Ovary (tissue), 7 donors: ENCODE measurements at regions not wholly inside any gene's neighbourhood (a gene's known extent, or its start where the extent isn't known, plus 50 kb on each side); places are given as distances from the start of the nearest gene placed in this dataset.

Experiments
- DNase-seq, 5 donors: peaks; one replicate each; pipeline ENCODE4 v3.0.0-alpha.2; 2019 to 2020
- H3K27ac ChIP-seq, 2 donors: fragments of 200-600 bp; one replicate each; pipeline versions ENCODE4 v1.5.1 to v1.8.0; 2019 to 2022
- H3K27me3 ChIP-seq: fragments of 200-600 bp; one replicate; pipeline ENCODE4 v1.8.0; 2022
- H3K36me3 ChIP-seq: fragments of 200-600 bp; sonication (generic); one replicate; pipeline ENCODE4 v1.5.1; 2019
- H3K4me1 ChIP-seq: one replicate; pipeline ENCODE4 v1.8.1; 2013; ENCODE audit warnings: mild to moderate bottlenecking, moderate library complexity; ENCODE audit not compliant: insufficient read depth
- H3K4me3 ChIP-seq: fragments of 200-600 bp; sonication (generic); one replicate; pipeline ENCODE4 v1.5.1; 2017
- H3K9me3 ChIP-seq, 2 donors: fragments of 200-600 bp in 1 of 2; sonication (generic) in 1 of 2; one replicate each; pipeline versions ENCODE4 v1.5.1 to v1.8.1; 2013 to 2019; ENCODE audit warnings: mild to moderate bottlenecking in 1 of 2, moderate library complexity in 1 of 2
- CTCF ChIP-seq, 3 donors: fragments of 450-650 bp in 2 of 3; fragments of 200-600 bp in 1 of 3; IDR thresholded peaks; one replicate each; pipeline versions ENCODE4 v1.5.1 to v1.8.0; 2016 to 2022; ENCODE audit warnings: antibody characterized with exemption in 3 of 3, mild to moderate bottlenecking in 1 of 3
- EP300 ChIP-seq: sonication (generic); formaldehyde crosslinking; IDR thresholded peaks from one replicate; pipeline ENCODE4 v1.6.1; 2017; ENCODE audit warnings: antibody characterized with exemption
- POLR2A ChIP-seq: fragments of 450-650 bp; IDR thresholded peaks from one replicate; pipeline ENCODE4 v1.6.1; 2017; ENCODE audit warnings: antibody characterized with exemption, mild to moderate bottlenecking, moderate library complexity
- WGBS, 3 donors: extraction: QIAGEN DNeasy Blood & Tissue Kit in 1 of 3; methylation state at CpG; one replicate each; pipeline versions ENCODE4 v1.1.5 to v1.1.7; 2013 to 2017; 5-methylcytosine and 5-hydroxymethylcytosine counted together
- intact Hi-C, 4 donors: fragments of 100-400 bp; cut with DNase I; formaldehyde crosslinking; loops; one replicate each; pipeline versions ENCODE4 v1.11.0 to v1.15.1; 2022 to 2023
- donor health status: DM: no; HTN: no; CAD: no; lungs with moderate emphysema.
- donor health status: DM: no; HTN: no; CAD: no.
- donor health status: Bipolar disorder and iron deficiency.
- donor health status: DM: no; HTN: no; CAD: no.
- donor health status: DM: yes; HTN: yes; CAD: no.

GRCh38 chr16:73408716-73409115, 360.8 kb upstream of the ZFHX3 start:
- no peaks in the 10 kb centered on the region for H3K4me1 ChIP-seq
- H3K27me3 ChIP-seq = no peaks in the 10 kb centered on the region
- no peaks in the 10 kb centered on the region for H3K36me3 ChIP-seq
- DNase-seq = no peak
- WGBS, 3 donors = 34 to 48% (median 41%) methylated on average over 6 of the region's 6 CpGs
- H3K9me3 ChIP-seq = no peaks in the 10 kb centered on the region
- TF ChIP-seq POLR2A (no peak), EP300 (no peak), CTCF (IDR thresholded peaks at IDR 0.05) (no peak)
- H3K27ac ChIP-seq = no peak overlapping the region
- intact Hi-C loops = no loop called here
- no peak overlapping the region for H3K4me3 ChIP-seq

- H3K9me3 ChIP-seq = no peaks in the 10 kb centered on the region
- H3K27ac ChIP-seq = no peak overlapping the region
- no peak overlapping the region for H3K4me3 ChIP-seq
- intact Hi-C loops = no loop called here
- WGBS, 3 donors = 71 to 82% (median 78%) methylated on average over 7 of the region's 7 CpGs
- H3K27me3 ChIP-seq = no peaks in the 10 kb centered on the region
- TF ChIP-seq EP300 (no peak), CTCF (IDR thresholded peaks at IDR 0.05) (no peak), POLR2A (no peak)
- no peak for DNase-seq
- no peaks in the 10 kb centered on the region for H3K4me1 ChIP-seq
- H3K36me3 ChIP-seq = no peaks in the 10 kb centered on the region
Observed at GRCh38 chr16:73408311-73408710, 360.4 kb upstream of the ZFHX3 start.

- Histone ChIP-seq H3K4me3 (no peak overlapping the region), H3K27me3 (no peaks in the 10 kb centered on the region), H3K27ac (no peak overlapping the region), H3K9me3 (no peaks in the 10 kb centered on the region), H3K36me3 (no peaks in the 10 kb centered on the region), H3K4me1 (no peaks in the 10 kb centered on the region)
- TF ChIP-seq CTCF (IDR thresholded peaks at IDR 0.05) (no peak), EP300 (no peak)
- intact Hi-C loops = no loop called here
- DNase-seq = no peak
- WGBS, 3 donors = 80 to 85% (median 81%) methylated on average over 11 of the region's 11 CpGs
Observed at GRCh38 chr16:73405851-73406250, 357.9 kb upstream of the ZFHX3 start.

- Histone ChIP-seq H3K4me1 (no peaks in the 10 kb centered on the region), H3K36me3 (no peaks in the 10 kb centered on the region), H3K27me3 (no peaks in the 10 kb centered on the region), H3K4me3 (no peak overlapping the region), H3K27ac (no peak overlapping the region), H3K9me3 (no peaks in the 10 kb centered on the region)
- TF ChIP-seq CTCF (IDR thresholded peaks at IDR 0.05) (no peak), EP300 (no peak), POLR2A (no peak)
- DNase-seq = no peak
- intact Hi-C loops = no loop called here
Observed at GRCh38 chr16:73404001-73404400, 356.1 kb upstream of the ZFHX3 start.

GRCh38 chr16:73403291-73403690, 355.4 kb upstream of the ZFHX3 start:
- DNase-seq = no peak
- WGBS, 3 donors = 89 to 93% (median 90%) methylated on average over 12 of the region's 12 CpGs

More at GRCh38 chr16:73403291-73403690, 355.4 kb upstream of the ZFHX3 start:
- H3K36me3 ChIP-seq = no peaks in the 10 kb centered on the region
- intact Hi-C loops = no loop called here
- no peaks in the 10 kb centered on the region for H3K4me1 ChIP-seq
- H3K9me3 ChIP-seq = no peaks in the 10 kb centered on the region
- no peak overlapping the region for H3K27ac ChIP-seq
- no peaks in the 10 kb centered on the region for H3K27me3 ChIP-seq
- TF ChIP-seq POLR2A (no peak), CTCF (IDR thresholded peaks at IDR 0.05) (no peak), EP300 (no peak)
- no peak overlapping the region for H3K4me3 ChIP-seq
